Epithelial cell of esophagus (primary cell): ENCODE measurements at regions not wholly inside any gene's neighbourhood (a gene's known extent, or its start where the extent isn't known, plus 50 kb on each side); places are given as distances from the start of the nearest gene placed in this dataset.
"Not testable (repeated sequence)": the region's sequence is repeated elsewhere in the genome, so short reads cannot be mapped to it uniquely, and the experiment has no call there.

Experiments used
- DNase-seq: peaks from one replicate; pipeline ENCODE4 v3.0.0; 2010; ENCODE audit warnings: low read depth
- H3K4me3 ChIP-seq: 2 replicates; pipeline ENCODE4 v1.5.1; 2011; ENCODE audit warnings: mild to moderate bottlenecking, low read length, control low read depth
- TF ChIP-seq, protein P1 (sequence below): IDR thresholded peaks from 2 replicates; pipeline ENCODE4 v1.5.1; 2011; ENCODE audit warnings: low read depth, mild to moderate bottlenecking, low read length, control low read depth, inconsistent platforms; ENCODE audit not compliant: insufficient read depth; ENCODE audit errors: missing control alignments

- no peak overlapping the region for H3K4me3 ChIP-seq
- TF ChIP-seq, protein P1, sequence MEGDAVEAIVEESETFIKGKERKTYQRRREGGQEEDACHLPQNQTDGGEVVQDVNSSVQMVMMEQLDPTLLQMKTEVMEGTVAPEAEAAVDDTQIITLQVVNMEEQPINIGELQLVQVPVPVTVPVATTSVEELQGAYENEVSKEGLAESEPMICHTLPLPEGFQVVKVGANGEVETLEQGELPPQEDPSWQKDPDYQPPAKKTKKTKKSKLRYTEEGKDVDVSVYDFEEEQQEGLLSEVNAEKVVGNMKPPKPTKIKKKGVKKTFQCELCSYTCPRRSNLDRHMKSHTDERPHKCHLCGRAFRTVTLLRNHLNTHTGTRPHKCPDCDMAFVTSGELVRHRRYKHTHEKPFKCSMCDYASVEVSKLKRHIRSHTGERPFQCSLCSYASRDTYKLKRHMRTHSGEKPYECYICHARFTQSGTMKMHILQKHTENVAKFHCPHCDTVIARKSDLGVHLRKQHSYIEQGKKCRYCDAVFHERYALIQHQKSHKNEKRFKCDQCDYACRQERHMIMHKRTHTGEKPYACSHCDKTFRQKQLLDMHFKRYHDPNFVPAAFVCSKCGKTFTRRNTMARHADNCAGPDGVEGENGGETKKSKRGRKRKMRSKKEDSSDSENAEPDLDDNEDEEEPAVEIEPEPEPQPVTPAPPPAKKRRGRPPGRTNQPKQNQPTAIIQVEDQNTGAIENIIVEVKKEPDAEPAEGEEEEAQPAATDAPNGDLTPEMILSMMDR = no peak
- DNase-seq = peak; percentile 4
Observed at GRCh38 chr12:61188801-61189595, 1071.2 kb upstream of the USP15 start.

DNA sequence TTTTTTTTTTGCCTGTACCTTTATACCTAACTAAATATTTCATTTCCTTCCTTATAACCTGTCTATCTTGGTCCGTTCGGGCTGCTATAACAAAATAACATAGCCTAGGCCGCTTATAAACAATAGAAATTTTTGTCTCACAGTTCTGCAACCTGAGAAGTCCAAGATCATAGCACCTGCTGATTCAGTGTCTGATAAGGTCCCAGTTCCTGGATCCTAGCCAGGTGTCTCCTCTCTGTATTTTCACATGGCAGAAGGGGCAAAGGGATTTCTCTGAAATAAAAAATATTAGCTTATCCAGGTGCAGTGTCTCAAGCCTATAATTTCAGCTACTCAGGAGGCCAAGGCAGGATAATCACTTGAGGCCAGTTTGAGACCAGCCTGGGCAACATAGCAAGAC is 1046.6 kb upstream of the USP15 start:
- H3K4me3 ChIP-seq = no peak overlapping the region
- no peak for DNase-seq
- TF ChIP-seq, protein P1 = no peak

GRCh38 chr12:61220337-61220736 is 1039.9 kb upstream of the USP15 start:
- H3K4me3 ChIP-seq = no peak overlapping the region
- DNase-seq = peak; percentile 73
- TF ChIP-seq, protein P1 = no peak

DNA sequence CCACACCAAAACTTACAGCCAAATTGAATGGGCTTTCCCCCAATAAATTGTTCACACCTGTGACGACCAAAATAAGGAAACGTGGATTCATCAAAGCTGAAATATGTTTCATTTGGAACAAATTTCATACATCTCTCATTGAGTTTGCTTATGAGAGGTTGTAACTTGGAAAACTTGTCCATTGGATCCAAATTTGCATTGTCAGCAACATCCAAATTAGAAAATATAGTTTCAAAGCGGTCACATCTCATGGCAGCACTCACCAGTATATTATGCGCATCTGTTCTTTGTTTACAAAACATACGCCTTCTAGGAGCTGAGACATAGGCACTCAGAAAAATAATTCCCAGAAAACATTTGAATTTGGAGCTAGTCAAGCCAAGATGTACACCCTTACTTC is 1028.2 kb upstream of the USP15 start:
- TF ChIP-seq, protein P1 = no peak
- no peak for DNase-seq

DNA sequence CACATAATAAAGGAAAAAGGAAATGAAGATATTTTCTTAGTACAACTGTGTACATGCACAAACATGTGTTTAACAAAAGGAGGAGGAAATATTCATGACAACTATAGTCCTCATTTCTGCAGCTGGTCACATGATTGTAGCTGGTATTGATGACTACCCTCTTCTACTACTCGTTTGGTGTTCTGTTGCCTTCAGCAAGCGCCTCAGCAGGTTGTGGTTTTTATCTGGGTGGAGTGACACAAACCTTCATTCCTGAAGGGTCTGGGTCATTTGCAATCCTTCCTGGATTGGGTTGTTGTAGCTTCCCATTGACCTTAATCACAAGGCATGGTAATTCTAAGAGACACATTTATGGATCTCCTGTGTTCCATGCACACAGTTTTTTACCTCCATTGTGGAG is 1009.9 kb upstream of the USP15 start:
- DNase-seq = peak; percentile 95
- no peak overlapping the region for H3K4me3 ChIP-seq
- TF ChIP-seq, protein P1 = no peak

More for the DNA sequence above, 1028.2 kb upstream of the USP15 start:
- no peak overlapping the region for H3K4me3 ChIP-seq

DNA sequence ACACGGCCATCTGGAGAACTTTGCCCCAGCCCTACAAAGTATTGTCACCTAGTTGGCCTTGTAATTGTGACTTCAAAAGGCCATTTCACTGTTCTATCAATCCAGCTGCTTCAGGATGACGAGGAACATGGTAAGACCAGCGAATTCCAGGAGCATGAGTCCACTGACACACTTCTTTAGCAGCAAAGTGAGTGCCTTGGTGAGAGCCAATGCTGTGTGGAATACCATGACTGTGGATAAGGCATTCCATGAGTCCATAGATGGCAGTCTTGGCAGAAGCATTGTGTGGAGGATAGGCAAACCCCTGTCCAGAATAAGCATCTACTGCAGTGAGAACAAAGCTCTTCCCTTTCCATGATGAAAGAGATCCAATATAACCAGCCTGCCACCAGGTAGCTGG is 1009.1 kb upstream of the USP15 start:
- H3K4me3 ChIP-seq = no peak overlapping the region
- DNase-seq = peak; percentile 25
- TF ChIP-seq, protein P1 = no peak

GRCh38 chr12:61254225-61254624 is 1006.0 kb upstream of the USP15 start:
- DNase-seq = peak; percentile 57
- no peak overlapping the region for H3K4me3 ChIP-seq
- TF ChIP-seq, protein P1 = no peak

- DNase-seq, H3K4me3 ChIP-seq: not testable (repeated sequence)
Observed at GRCh38 chr12:61264294-61264693, 995.9 kb upstream of the USP15 start.
